Neuronal stem cell (in vitro differentiated cells): ENCODE measurements at regions not wholly inside any gene's neighbourhood (a gene's known extent, or its start where the extent isn't known, plus 50 kb on each side); places are given as distances from the start of the nearest gene placed in this dataset.

Experiments used
- DNase-seq: peaks from one replicate; pipeline ENCODE4 v3.0.0-alpha.2; 2013; ENCODE audit warnings: low spot score
- H2AFZ ChIP-seq: one replicate; pipeline ENCODE4 v1.6.1; 2013; ENCODE audit warnings: mild to moderate bottlenecking, low read length, inconsistent platforms
- H2AK5ac ChIP-seq: 2 replicates; pipeline ENCODE4 v1.6.1; 2013; ENCODE audit warnings: low read depth, mild to moderate bottlenecking, inconsistent platforms, low read length, moderate library complexity, mixed read lengths
- H2BK120ac ChIP-seq: 2 replicates; pipeline ENCODE4 v1.6.1; 2013; ENCODE audit warnings: low read depth, mild to moderate bottlenecking, inconsistent platforms, low read length, moderate library complexity, mixed read lengths
- H2BK12ac ChIP-seq: one replicate; pipeline ENCODE4 v1.6.1; 2013; ENCODE audit warnings: low read length, inconsistent platforms
- H2BK15ac ChIP-seq: 2 replicates; pipeline ENCODE4 v1.6.1; 2013; ENCODE audit warnings: mild to moderate bottlenecking, low read length, inconsistent platforms, mixed read lengths
- H2BK5ac ChIP-seq: one replicate; pipeline ENCODE4 v1.6.1; 2013; ENCODE audit warnings: inconsistent platforms, mild to moderate bottlenecking, low read length, moderate library complexity
- H3K14ac ChIP-seq: one replicate; pipeline ENCODE4 v1.6.1; 2013; ENCODE audit warnings: low read length, inconsistent platforms
- H3K18ac ChIP-seq: 2 replicates; pipeline ENCODE4 v1.6.1; 2013; ENCODE audit warnings: low read length, inconsistent platforms
- H3K23ac ChIP-seq: 2 replicates; pipeline ENCODE4 v1.6.1; 2013; ENCODE audit warnings: low read depth, mild to moderate bottlenecking, mixed read lengths, low read length, inconsistent platforms; ENCODE audit not compliant: poor library complexity
- H3K27ac ChIP-seq: replicated peaks from 3 replicates; pipeline ENCODE4 v1.5.1; 2013; ENCODE audit warnings: low read length, inconsistent platforms
- H3K27me3 ChIP-seq, 3 experiments: 2 replicates each; pipeline ENCODE4 v1.6.1; 2013; ENCODE audit warnings: low read length in 3 of 3, mild to moderate bottlenecking in 2 of 3, inconsistent platforms in 1 of 3, low read depth in 1 of 3, mixed read lengths in 1 of 3, moderate library complexity in 1 of 3; ENCODE audit not compliant: control insufficient read depth in 3 of 3, insufficient read depth in 3 of 3
- H3K36me3 ChIP-seq, 2 donors: replicated peaks in 1 of 2; 2 replicates each; pipeline ENCODE4 v1.6.1; 2013; ENCODE audit warnings: low read length in 2 of 2; ENCODE audit not compliant: control insufficient read depth in 2 of 2, insufficient read depth in 2 of 2
- H3K4ac ChIP-seq: 2 replicates; pipeline ENCODE4 v1.6.1; 2013; ENCODE audit warnings: inconsistent platforms, mild to moderate bottlenecking, low read length, moderate library complexity
- H3K4me1 ChIP-seq, 2 donors: 1 replicate in 1 of 2; 2 replicates in 1 of 2; pipeline ENCODE4 v1.6.1; 2013; ENCODE audit warnings: low read length in 2 of 2, low read depth in 1 of 2; ENCODE audit not compliant: control insufficient read depth in 2 of 2, insufficient read depth in 1 of 2
- H3K4me2 ChIP-seq: one replicate; pipeline ENCODE4 v1.6.1; 2013; ENCODE audit warnings: mild to moderate bottlenecking, low read length, inconsistent platforms; ENCODE audit not compliant: insufficient read depth, poor library complexity, severe bottlenecking
- H3K4me3 ChIP-seq, 2 donors: 2 replicates each; pipeline ENCODE4 v1.5.1; 2013; ENCODE audit warnings: low read length in 2 of 2, mild to moderate bottlenecking in 2 of 2, inconsistent platforms in 1 of 2, moderate library complexity in 1 of 2
- H3K79me1 ChIP-seq: one replicate; pipeline ENCODE4 v1.6.1; 2013; ENCODE audit warnings: low read depth, mild to moderate bottlenecking, inconsistent platforms, low read length, moderate library complexity
- H3K9ac ChIP-seq: one replicate; pipeline ENCODE4 v1.6.1; 2013; ENCODE audit warnings: mild to moderate bottlenecking, low read depth, low read length, inconsistent platforms; ENCODE audit not compliant: poor library complexity
- H3K9me3 ChIP-seq, 2 donors: replicated peaks in 1 of 2; 2 replicates each; pipeline versions ENCODE3 to v1.6.1; 2013; ENCODE audit warnings: low read length in 2 of 2, mild to moderate bottlenecking in 2 of 2, inconsistent platforms in 1 of 2, low read depth in 1 of 2, mixed read lengths in 1 of 2, moderate library complexity in 1 of 2; ENCODE audit not compliant: control insufficient read depth in 2 of 2, insufficient read depth in 1 of 2
- H4K8ac ChIP-seq: one replicate; pipeline ENCODE4 v1.6.1; 2013; ENCODE audit warnings: low read depth, mild to moderate bottlenecking, inconsistent platforms, low read length, moderate library complexity
- H4K91ac ChIP-seq: one replicate; pipeline ENCODE4 v1.6.1; 2013; ENCODE audit warnings: low read length, low read depth, mild to moderate bottlenecking, inconsistent platforms; ENCODE audit not compliant: poor library complexity
- WGBS, 2 donors: extraction: QIAGEN DNeasy Blood & Tissue Kit; methylation state at CpG; one replicate each; pipeline ENCODE4 v1.1.7; 2013; ENCODE audit warnings: missing lambda C conversion rate in 2 of 2, mixed read lengths in 1 of 2; ENCODE audit not compliant: insufficient read length in 2 of 2, insufficient replicate concordance in 1 of 2; ENCODE audit errors: extremely low coverage in 2 of 2; 5-methylcytosine and 5-hydroxymethylcytosine counted together

DNA sequence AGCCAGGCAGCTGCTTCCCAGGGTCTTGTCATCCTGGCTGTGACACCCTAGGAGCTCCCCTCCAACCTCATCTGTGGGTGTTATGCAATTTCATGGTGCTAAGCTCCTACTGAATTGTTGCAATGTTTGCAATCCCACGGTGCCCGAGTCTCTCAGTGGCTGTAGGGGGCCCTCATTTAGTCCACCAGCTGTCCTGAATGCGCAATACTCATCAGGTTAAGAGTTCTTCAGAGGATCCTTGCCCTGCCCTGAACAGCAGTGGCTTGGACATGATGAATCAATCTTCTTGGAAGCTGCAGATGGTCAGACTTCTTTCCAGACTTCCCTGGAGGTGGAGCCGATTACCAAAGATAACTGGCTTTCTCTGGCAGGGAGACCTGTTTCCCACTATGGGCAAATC lies 584.1 kb downstream of the CCDC171 start:
- H3K4ac ChIP-seq: no peak overlapping the region
- no peak overlapping the region for H4K91ac ChIP-seq
- H2BK5ac ChIP-seq: no peak overlapping the region
- DNase-seq: no peak
- no peak overlapping the region for H3K4me3 ChIP-seq
- H3K23ac ChIP-seq: no peak overlapping the region
- peak overlapping the region; percentile 51 for H3K18ac ChIP-seq
- H2BK120ac ChIP-seq: no peak overlapping the region
- H3K79me1 ChIP-seq: no peaks in the 10 kb centered on the region
- no peak overlapping the region for H2AK5ac ChIP-seq
- H2BK15ac ChIP-seq: no peak overlapping the region
- H3K27ac ChIP-seq: no peak overlapping the region
- H4K8ac ChIP-seq: no peak overlapping the region
- H3K4me1 ChIP-seq: peaks cover 0 to 2% of the 10 kb centered on the region in 2 donors
- no peak overlapping the region for H2BK12ac ChIP-seq
- H2AFZ ChIP-seq: no peak overlapping the region
- H3K9me3 ChIP-seq: no peaks in the 10 kb centered on the region
- no peak overlapping the region for H3K14ac ChIP-seq
- H3K27me3 ChIP-seq: no peaks in the 10 kb centered on the region
- H3K9ac ChIP-seq: no peak overlapping the region
- H3K36me3 ChIP-seq: no peaks in the 10 kb centered on the region
- WGBS, 2 donors: no CpG with 5 or more reads among the region's 4 CpGs
- H3K4me2 ChIP-seq: no peak overlapping the region

DNA sequence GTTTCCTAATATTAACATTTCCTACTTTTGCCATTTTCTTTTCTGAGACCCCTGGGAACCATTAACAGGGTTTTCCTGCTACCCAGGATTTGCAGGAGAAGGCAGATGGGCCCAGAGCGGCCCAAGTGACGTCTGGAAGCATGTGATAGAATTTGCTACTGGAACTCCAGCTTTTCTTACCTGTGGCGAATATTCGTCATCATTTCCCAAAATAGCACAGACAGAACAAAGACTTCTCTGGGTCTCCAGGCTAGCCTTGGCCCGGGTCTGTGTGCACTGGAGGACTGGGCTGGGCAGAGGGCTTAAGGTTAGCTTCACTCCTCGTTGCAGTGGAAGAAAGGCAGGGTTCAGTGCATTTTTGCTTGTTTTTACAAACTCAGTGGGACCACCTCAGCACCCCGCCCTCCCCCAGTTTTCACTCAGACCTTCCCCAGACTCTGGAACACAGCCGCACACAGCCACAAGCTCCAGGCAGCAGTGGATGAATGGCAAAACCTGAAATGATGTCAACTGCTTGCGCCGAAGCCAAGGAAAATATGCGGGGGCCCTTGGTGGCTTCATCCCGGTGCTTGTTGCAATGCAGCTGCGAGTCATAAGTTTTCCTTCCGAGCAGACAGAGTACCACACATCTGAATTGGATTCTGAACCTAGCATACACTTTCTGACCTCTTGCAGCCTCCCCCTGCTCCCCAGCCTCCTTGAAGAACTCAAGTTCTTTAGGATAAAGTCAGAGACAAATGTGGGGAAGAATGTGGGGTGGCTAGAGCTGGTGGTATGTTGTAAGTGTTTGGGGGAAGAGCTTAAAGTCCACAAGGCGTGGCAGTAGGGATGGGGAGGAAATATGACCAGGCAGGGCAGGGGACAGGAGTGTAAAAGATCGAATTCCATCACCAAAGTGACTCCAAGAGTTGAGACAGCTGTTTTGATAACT lies 586.0 kb downstream of the CCDC171 start:
- Histone ChIP-seq H3K23ac (no peak overlapping the region), H3K4me2 (no peak overlapping the region), H4K91ac (no peak overlapping the region), H2BK120ac (no peak overlapping the region), H2BK12ac (no peak overlapping the region), H3K9ac (no peak overlapping the region), H3K4me1 (peaks cover 0 to 2% of the 10 kb centered on the region in 2 donors), H2AK5ac (no peak overlapping the region), H3K4me3 (no peak overlapping the region), H3K9me3 (peaks cover 0 to 2% of the 10 kb centered on the region in 2 donors), H3K27me3 (no peaks in the 10 kb centered on the region), H3K27ac (no peak overlapping the region), H2BK15ac (no peak overlapping the region), H2AFZ (peak overlapping the region; percentile 42), H3K18ac (no peak overlapping the region), H3K4ac (no peak overlapping the region), H3K79me1 (no peaks in the 10 kb centered on the region), H3K36me3 (no peaks in the 10 kb centered on the region), H3K14ac (no peak overlapping the region), H4K8ac (no peak overlapping the region), H2BK5ac (no peak overlapping the region)
- no CpG with 5 or more reads among the region's 16 CpGs for WGBS, 2 donors
- DNase-seq: no peak

GRCh38 chr9:16139774-16140173 lies 586.9 kb downstream of the CCDC171 start:
- DNase-seq: no peak

GRCh38 chr9:16143310-16143709 lies 590.5 kb downstream of the CCDC171 start:
- H3K27ac ChIP-seq: no peak overlapping the region
- WGBS, 2 donors: no CpG with 5 or more reads among the region's 7 CpGs

More at GRCh38 chr9:16139774-16140173, 586.9 kb downstream of the CCDC171 start:
- Histone ChIP-seq H2BK120ac (no peak overlapping the region), H4K8ac (no peak overlapping the region), H3K4me3 (no peak overlapping the region), H2BK5ac (no peak overlapping the region), H3K27me3 (no peaks in the 10 kb centered on the region), H2AFZ (peak overlapping the region; percentile 18), H4K91ac (no peak overlapping the region), H2BK12ac (no peak overlapping the region), H3K79me1 (no peaks in the 10 kb centered on the region), H3K4me2 (no peak overlapping the region), H3K18ac (peak overlapping the region; percentile 15), H3K14ac (no peak overlapping the region), H3K27ac (no peak overlapping the region), H2AK5ac (no peak overlapping the region), H2BK15ac (peak overlapping the region; percentile 35), H3K36me3 (no peaks in the 10 kb centered on the region), H3K9ac (no peak overlapping the region), H3K23ac (no peak overlapping the region), H3K4ac (no peak overlapping the region), H3K9me3 (peaks cover 0 to 2% of the 10 kb centered on the region in 2 donors), H3K4me1 (no peaks in the 10 kb centered on the region)
- WGBS, 2 donors: no CpG with 5 or more reads among the region's 5 CpGs

More at GRCh38 chr9:16143310-16143709, 590.5 kb downstream of the CCDC171 start:
- H3K23ac ChIP-seq: no peak overlapping the region
- no peak overlapping the region for H3K4ac ChIP-seq
- no peak overlapping the region for H3K4me3 ChIP-seq
- H3K36me3 ChIP-seq: no peaks in the 10 kb centered on the region
- peaks cover 4 to 15% of the 10 kb centered on the region in 2 donors for H3K4me1 ChIP-seq
- H2BK15ac ChIP-seq: peak overlapping the region; percentile 20
- no peak overlapping the region for H3K14ac ChIP-seq
- peak overlapping the region; percentile 60 for H2AFZ ChIP-seq
- no peak overlapping the region for H4K8ac ChIP-seq
- no peaks in the 10 kb centered on the region for H3K79me1 ChIP-seq
- no peak overlapping the region for H2BK12ac ChIP-seq
- no peak overlapping the region for H3K4me2 ChIP-seq
- peaks cover 0 to 2% of the 10 kb centered on the region in 2 donors for H3K9me3 ChIP-seq
- H2BK120ac ChIP-seq: no peak overlapping the region
- no peak overlapping the region for H4K91ac ChIP-seq
- no peak overlapping the region for H3K9ac ChIP-seq
- no peak for DNase-seq
- H3K27me3 ChIP-seq: no peaks in the 10 kb centered on the region
- H2BK5ac ChIP-seq: no peak overlapping the region
- H2AK5ac ChIP-seq: peak overlapping the region; percentile 3
- peak overlapping the region; percentile 31 for H3K18ac ChIP-seq
